Testis (tissue), 2 donors: ENCODE measurements at regions not wholly inside any gene's neighbourhood (a gene's known extent, or its start where the extent isn't known, plus 50 kb on each side); places are given as distances from the start of the nearest gene placed in this dataset.

Experiments used
- CTCF ChIP-seq, 3 experiments: fragments of 450-650 bp in 2 of 3; fragments of 200-600 bp in 1 of 3; sonication (generic) in 1 of 3; IDR thresholded peaks; one replicate each; pipeline ENCODE4 v1.5.1; 2016 to 2019; ENCODE audit warnings: antibody characterized with exemption in 3 of 3, mild to moderate bottlenecking in 2 of 3, moderate library complexity in 1 of 3
- POLR2A ChIP-seq: fragments of 450-650 bp; IDR thresholded peaks from one replicate; pipeline ENCODE4 v1.6.1; 2017; ENCODE audit warnings: antibody characterized with exemption, mild to moderate bottlenecking, moderate library complexity

GRCh38 chr11:27282806-27283205 is 80.2 kb downstream of the CCDC34 start:
- TF ChIP-seq CTCF (IDR thresholded peaks at IDR 0.05) = no peak
- no peak for TF ChIP-seq POLR2A
